ENCODE measurements at regions not wholly inside any gene's neighbourhood (a gene's known extent, or its start where the extent isn't known, plus 50 kb on each side); places are given as distances from the start of the nearest gene placed in this dataset.

DNA sequence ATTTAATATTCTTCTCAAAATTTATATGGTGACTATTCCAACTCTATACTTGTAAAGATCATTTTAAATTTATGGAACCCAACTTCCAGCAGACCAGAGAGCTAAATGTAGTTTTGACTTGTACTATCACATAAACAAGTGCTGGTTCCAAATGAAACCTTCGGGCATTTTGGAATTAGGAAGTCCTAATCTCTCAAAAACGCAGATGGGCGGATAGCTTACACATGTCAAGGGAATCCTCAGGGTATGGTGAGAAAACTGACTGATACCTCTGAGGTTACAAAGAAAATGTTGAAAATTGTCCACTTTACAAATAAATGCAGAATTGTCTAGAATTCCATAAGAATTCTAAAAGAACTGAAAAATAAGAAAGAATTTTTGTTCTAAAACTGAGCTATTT lies 224.1 kb downstream of the SS18 start:
- H3K4me3 ChIP-seq, result no peak overlapping the region
- H2AFZ ChIP-seq, result no peak overlapping the region
- H3K9me2 ChIP-seq (replicated peaks; ENCODE audit: insufficient read depth), result no peaks in the 10 kb centered on the region
- H3K4me1 ChIP-seq (ENCODE audit: insufficient read depth), result no peaks in the 10 kb centered on the region
- no peaks in the 10 kb centered on the region for H3K27me3 ChIP-seq
- no peaks in the 10 kb centered on the region for H3K36me3 ChIP-seq (replicated peaks; ENCODE audit: insufficient read depth, low read depth)
- H3K79me2 ChIP-seq, result no peaks in the 10 kb centered on the region
- no peaks in the 10 kb centered on the region for H3K9me3 ChIP-seq (ENCODE audit: low read depth)
- no peak overlapping the region for H3K27ac ChIP-seq
- TF ChIP-seq, protein P1, sequence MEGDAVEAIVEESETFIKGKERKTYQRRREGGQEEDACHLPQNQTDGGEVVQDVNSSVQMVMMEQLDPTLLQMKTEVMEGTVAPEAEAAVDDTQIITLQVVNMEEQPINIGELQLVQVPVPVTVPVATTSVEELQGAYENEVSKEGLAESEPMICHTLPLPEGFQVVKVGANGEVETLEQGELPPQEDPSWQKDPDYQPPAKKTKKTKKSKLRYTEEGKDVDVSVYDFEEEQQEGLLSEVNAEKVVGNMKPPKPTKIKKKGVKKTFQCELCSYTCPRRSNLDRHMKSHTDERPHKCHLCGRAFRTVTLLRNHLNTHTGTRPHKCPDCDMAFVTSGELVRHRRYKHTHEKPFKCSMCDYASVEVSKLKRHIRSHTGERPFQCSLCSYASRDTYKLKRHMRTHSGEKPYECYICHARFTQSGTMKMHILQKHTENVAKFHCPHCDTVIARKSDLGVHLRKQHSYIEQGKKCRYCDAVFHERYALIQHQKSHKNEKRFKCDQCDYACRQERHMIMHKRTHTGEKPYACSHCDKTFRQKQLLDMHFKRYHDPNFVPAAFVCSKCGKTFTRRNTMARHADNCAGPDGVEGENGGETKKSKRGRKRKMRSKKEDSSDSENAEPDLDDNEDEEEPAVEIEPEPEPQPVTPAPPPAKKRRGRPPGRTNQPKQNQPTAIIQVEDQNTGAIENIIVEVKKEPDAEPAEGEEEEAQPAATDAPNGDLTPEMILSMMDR (IDR thresholded peaks at IDR 0.05; ENCODE audit: poor library complexity), result no peak
- TF ChIP-seq EZH2phosphoT487 (IDR thresholded peaks at IDR 0.05; ENCODE audit: low read depth, severe bottlenecking, unreplicated experiment) (no peak), EZH2 (IDR thresholded peaks at IDR 0.05; ENCODE audit: borderline replicate concordance) (no peak)
- no peaks in the 10 kb centered on the region for H4K20me1 ChIP-seq (ENCODE audit: insufficient read depth, poor library complexity, severe bottlenecking)
- no peak for DNase-seq (ENCODE audit: low spot score)
- no peak overlapping the region for H3K4me2 ChIP-seq
- WGBS (ENCODE audit: low lambda C conversion rate, missing lambda C conversion rate), result 79% methylated on average over 3 of the region's 3 CpGs

DNA sequence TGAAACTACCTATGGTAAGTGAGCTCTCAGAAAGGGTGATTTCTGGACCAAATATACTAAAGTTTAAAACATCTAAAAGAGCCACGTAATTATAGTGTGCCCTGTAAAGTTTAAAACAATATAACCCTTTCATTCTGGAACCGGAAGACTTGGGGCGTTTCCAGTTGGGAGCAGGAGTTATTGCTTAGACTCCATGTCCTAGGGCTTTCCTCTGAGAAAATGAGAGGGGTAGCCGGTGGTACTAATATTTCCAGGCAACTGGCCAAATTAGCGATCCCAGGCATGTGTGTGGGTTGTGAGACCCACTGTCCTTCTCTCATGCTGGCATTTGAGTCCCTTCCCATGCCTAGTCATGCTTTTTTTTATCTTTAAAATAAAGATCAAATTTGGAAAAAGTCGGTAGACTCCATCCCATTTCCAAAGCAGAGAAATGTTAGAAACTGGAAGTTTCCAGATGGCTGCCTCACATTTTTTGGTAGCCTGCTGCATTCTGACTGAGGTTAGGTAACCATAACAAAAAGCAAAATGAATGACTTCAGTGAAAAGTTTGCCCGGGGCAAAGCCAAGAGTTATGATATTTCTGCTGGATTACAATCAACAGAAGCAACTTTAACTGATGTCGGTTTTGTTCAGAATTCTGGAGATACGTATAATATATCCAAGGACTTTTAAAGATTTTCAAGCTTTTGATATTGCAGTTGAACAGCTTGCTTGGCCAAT lies 227.4 kb downstream of the SS18 start:
- Histone ChIP-seq H3K79me2 (no peaks in the 10 kb centered on the region), H3K4me1 (ENCODE audit: insufficient read depth) (no peaks in the 10 kb centered on the region), H3K27me3 (no peaks in the 10 kb centered on the region), H3K27ac (no peak overlapping the region), H3K36me3 (replicated peaks; ENCODE audit: insufficient read depth, low read depth) (no peaks in the 10 kb centered on the region), H3K9me2 (replicated peaks; ENCODE audit: insufficient read depth) (no peaks in the 10 kb centered on the region), H2AFZ (no peak overlapping the region), H3K4me2 (no peak overlapping the region), H3K9me3 (ENCODE audit: low read depth) (no peaks in the 10 kb centered on the region), H3K4me3 (no peak overlapping the region), H4K20me1 (ENCODE audit: insufficient read depth, poor library complexity, severe bottlenecking) (no peaks in the 10 kb centered on the region)
- TF ChIP-seq, protein P1 (IDR thresholded peaks at IDR 0.05; ENCODE audit: poor library complexity), result no peak
- TF ChIP-seq EZH2phosphoT487 (IDR thresholded peaks at IDR 0.05; ENCODE audit: low read depth, severe bottlenecking, unreplicated experiment) (no peak), EZH2 (IDR thresholded peaks at IDR 0.05; ENCODE audit: borderline replicate concordance) (no peak)
- WGBS (ENCODE audit: low lambda C conversion rate, missing lambda C conversion rate), result 81% methylated on average over 9 of the region's 9 CpGs
- no peak for DNase-seq (ENCODE audit: low spot score)

DNA sequence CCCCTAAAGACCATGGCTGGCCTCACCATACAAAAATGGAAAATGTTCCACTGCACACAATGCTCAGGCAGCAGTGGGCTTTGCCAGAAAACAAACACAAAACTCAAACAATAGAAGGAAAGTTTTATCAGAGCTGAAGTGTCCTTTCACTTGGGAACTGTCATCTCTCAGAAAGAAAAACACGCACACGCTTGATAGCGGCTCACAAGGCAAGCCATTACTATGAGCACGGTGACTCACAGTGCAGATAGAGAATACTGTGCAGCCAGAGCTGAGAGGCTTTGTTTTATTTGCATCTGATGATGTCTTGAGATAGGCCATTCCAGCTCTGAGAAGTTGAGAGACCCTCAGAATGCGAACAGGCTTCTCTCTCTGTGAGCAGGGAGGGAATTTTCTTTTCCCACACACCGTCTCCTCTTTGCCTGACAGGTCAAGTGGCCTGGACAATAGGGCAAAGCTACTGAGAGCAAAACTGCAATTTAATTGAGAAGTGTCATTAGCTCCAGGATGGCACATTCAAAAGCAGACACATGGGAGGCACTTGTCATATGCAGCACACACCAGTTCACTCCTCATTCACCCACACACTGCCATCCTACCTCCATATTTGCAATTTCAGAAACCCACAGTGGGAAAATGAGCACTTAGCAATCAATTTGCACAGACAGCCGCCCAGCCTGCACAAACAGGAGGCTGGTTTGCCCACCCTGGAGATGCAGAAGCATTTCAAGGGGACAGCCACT lies 236.6 kb downstream of the SS18 start:
- H3K4me2 ChIP-seq, result no peak overlapping the region
- H3K9me3 ChIP-seq (ENCODE audit: low read depth), result no peaks in the 10 kb centered on the region
- H3K9me2 ChIP-seq (replicated peaks; ENCODE audit: insufficient read depth), result no peaks in the 10 kb centered on the region
- no peak overlapping the region for H3K27ac ChIP-seq
- H2AFZ ChIP-seq, result no peak overlapping the region
- peak; percentile 38 for DNase-seq (ENCODE audit: low spot score)
- 49% methylated on average over 7 of the region's 7 CpGs for WGBS (ENCODE audit: low lambda C conversion rate, missing lambda C conversion rate)
- no peak overlapping the region for H3K4me3 ChIP-seq
- no peaks in the 10 kb centered on the region for H3K27me3 ChIP-seq
- H3K79me2 ChIP-seq, result no peaks in the 10 kb centered on the region
- H3K36me3 ChIP-seq (replicated peaks; ENCODE audit: insufficient read depth, low read depth), result no peaks in the 10 kb centered on the region
- H4K20me1 ChIP-seq (ENCODE audit: insufficient read depth, poor library complexity, severe bottlenecking), result no peaks in the 10 kb centered on the region
- TF ChIP-seq, protein P1 (IDR thresholded peaks at IDR 0.05; ENCODE audit: poor library complexity), result no peak
- no peak for TF ChIP-seq EZH2 (IDR thresholded peaks at IDR 0.05; ENCODE audit: borderline replicate concordance)
- no peak for TF ChIP-seq EZH2phosphoT487 (IDR thresholded peaks at IDR 0.05; ENCODE audit: low read depth, severe bottlenecking, unreplicated experiment)
- no peaks in the 10 kb centered on the region for H3K4me1 ChIP-seq (ENCODE audit: insufficient read depth)
